Superior temporal gyrus (tissue), 1 donor: ENCODE measurements at regions not wholly inside any gene's neighbourhood (a gene's known extent, or its start where the extent isn't known, plus 50 kb on each side); places are given as distances from the start of the nearest gene placed in this dataset.
"Not testable (repeated sequence)": the region's sequence is repeated elsewhere in the genome, so short reads cannot be mapped to it uniquely, and the experiment has no call there.

ENCODE experiments used
- DNase-seq: peaks from one replicate; pipeline ENCODE4 v3.0.0-alpha.2; 2016; ENCODE audit errors: extremely low spot score

DNA sequence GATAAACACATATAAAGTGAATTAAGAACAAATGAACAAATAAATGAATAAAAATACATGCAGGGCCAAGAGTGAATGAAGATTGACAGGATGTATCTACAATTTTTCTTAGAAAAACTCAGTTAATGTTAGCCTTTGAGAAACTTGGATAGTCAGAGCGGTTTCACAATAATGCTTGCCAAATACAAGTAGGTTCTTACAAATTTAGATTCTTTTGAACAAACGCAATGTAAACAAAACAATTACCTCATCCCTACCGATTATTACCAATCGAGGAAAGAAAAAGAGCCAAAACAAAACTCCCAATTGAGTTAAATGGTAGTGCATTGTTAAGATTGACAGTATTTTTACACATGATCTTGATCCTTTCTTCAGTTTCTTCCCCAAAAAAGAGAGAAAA lies 176.9 kb upstream of the DEPDC1 start:
- no peak for DNase-seq

DNA sequence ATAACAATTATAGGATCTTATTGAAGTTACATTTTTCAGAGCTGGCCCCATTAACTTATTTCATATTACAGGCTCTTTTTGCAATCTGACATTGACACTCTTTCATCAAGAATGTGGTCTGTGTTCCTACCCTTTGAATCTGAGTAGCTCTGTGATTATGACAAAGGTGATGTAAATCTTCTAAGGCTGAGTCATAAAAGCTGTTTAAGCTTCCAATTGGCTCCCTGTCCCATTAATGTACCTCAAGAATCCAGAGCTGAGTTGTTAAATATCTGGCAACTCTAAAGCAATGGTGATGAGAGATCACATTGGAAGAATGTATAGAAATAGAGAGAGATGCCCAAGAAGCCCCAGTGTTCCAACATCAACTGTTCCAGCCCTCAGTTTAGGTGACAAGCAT lies 178.5 kb upstream of the DEPDC1 start:
- DNase-seq, result no peak

DNA sequence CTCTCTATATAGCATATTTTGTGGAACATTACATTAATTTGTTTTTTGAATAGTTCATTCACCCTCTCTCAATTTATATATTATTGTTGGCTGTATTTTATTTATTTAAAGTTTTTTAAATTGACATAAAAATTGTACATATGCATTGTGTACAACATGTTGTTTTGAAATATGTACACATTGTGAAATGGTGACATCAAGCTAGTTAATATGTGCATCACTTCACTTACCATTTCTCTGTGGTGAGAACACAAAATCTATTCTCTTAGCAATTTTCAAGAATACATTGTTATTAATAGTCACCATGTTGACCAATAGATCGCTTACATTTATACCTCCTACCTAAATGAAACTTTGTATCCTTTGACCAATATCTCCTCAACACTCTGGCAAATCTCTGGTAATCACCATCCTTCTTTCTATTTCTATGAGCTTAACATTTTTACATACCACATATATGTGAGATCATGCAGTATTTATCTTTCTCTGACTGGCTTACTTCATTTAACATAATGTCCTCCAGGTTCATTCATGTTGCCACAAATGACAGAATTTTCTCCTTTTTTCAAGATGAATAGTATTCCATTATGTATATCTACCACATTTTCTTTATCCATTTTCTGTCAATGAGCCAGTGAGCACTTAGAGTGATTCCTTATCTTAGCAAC lies 180.9 kb upstream of the DEPDC1 start:
- DNase-seq, result no peak

DNA sequence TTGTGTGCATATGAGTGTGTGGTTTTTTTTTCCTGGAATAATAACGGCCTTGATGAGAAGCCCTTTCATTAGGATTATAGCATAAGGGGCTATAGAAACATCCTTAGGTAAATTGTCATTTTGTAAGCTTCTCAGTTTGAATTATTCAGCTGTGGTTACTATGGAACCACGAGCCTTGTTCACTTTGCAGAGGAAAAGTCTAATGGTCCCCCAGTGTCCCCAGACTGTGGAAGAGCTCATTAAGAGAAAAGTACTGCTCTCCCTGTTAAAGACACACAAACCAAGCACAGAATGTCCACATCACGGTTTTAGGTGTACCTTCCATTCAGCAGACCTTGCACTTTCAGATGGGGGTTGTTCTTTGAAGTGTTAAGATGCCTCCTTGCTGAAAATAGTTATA lies 199.3 kb upstream of the DEPDC1 start:
- no peak for DNase-seq

DNA sequence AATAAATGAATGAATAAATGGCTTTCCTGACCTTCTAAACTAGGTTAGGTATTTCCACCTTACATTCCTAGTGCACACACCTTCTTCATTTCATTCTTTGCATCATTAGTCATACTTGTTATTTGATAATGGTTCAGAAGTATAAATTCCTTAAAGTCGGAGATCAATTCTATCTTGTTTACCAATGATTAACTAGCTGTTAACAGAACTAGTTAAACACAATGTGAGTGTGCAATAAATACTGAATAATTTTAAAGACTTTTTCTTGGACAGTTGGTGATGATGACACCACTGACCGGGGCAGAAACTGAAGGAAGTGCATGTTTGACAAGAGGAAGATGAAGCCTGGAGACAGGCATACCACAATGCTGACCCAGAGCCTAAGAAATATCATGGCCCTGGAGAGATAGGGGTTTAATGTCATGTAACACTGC lies 207.1 kb upstream of the DEPDC1 start:
- no peak for DNase-seq

DNA sequence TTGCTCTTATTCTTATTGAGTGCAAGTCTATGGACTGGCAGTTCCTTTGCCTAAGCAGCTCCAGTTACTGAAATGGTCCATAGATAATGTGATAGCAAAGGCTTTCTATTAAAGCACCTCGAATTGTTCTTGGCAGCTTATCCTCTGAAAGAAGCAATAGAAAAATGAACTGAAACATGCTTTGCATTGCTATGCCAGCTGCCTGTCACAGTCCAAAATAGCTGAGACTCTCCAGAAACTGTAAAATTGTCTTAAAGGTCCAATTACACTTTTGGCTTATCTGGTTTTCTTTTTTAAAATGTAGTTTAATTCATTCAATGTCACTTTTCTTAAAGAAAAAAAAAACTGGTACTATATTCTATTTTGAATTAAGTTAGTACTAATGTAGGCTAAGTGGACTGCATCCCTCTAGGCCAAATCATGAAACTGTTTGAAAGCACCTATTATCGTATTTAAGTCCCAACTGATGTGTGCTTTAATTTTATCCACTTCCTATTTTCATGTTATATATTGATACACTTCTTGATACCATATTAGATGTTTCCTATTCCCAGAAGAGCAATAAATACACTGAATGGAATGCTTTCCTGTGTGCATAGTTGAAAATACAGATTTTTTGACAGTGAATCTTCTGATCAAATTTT lies 208.0 kb upstream of the DEPDC1 start:
- DNase-seq, result peak; percentile 24

DNA sequence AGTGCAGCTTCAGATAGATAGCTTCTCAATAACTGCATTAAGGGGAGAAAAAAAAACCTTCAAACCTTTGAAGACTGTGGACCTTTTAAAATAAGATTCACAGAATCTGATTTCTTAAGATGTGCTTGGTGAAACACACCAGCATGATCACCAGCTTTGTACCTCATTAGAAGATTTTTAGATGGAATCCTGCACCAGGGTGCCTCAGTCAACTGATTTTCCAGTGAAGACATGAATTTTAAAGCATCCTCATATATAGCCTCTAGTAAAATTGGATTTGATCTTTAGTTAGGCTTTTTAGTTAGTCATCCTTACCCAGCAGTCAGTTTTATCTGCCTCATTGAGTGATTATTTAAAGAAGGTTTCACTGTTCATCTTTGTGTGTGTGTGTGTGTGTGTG lies 208.6 kb upstream of the DEPDC1 start:
- no peak for DNase-seq

DNA sequence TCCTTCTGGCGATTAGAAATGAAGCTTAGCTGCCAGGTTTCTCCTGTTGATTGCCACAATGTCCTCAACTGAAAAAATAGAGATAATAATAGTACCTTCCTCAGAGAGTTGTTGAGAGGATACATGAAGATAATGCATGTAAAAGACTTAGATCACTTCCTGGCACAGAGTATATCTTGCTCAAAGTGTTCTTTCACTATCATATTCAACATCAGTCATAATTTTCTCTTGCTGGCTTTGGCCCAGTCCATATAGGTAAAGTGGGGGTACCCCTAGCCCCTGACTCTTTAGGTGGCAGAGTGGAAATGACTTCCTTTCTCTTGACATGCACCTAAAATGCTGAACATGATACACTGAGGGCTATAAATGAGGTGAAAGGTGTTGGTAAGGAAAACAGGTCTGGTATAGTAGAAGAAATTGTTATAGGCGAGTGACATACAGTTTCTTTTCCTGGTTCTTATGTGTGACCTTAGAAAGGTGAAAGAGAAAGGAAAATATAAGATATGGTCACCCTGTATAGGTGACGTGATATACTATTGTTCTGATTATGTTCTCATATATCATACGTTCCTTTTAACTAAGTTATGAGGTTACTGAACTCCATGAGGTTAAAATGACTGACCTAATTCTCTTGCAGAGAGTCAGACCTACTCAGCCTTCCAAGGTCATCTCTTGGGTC lies 209.9 kb upstream of the DEPDC1 start:
- no peak for DNase-seq

DNA sequence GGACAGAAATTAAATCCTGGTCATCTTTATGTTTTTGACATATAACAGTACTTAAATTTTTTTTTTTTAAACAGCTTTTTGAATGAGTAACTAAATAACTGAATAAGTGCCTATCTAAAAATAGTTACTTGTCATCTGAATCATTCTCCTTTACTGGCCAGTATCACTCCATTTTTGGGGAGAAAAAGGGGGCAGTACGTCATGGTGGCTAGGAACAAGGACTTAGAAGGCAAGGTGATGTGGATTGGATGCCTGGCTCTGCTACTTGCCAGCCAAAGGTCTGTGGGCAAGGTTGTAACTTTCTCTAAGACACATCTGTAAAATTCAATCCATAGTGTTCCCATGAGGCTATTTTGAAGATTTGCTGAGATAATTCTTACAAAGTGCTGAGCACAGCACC lies 220.4 kb upstream of the DEPDC1 start:
- no peak for DNase-seq

DNA sequence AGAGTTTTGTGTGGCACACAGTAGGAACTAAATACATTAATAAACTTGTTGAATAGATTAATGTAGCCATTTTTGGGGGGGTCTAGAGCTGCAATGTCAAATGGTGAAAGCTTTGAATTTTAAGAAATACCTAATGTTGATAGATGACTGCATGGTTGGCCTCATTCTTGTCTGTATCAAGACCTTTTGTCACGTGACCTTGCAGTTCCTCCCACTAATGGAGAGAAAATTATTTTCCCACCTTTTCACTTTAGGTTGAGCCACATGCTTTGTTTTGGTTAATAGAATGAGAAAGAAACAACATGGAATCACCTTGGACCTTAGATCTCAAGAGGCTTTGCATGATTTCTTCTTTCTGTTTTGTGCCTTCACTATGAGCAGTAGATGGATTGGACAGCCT lies 223.6 kb upstream of the DEPDC1 start:
- DNase-seq, result no peak

DNA sequence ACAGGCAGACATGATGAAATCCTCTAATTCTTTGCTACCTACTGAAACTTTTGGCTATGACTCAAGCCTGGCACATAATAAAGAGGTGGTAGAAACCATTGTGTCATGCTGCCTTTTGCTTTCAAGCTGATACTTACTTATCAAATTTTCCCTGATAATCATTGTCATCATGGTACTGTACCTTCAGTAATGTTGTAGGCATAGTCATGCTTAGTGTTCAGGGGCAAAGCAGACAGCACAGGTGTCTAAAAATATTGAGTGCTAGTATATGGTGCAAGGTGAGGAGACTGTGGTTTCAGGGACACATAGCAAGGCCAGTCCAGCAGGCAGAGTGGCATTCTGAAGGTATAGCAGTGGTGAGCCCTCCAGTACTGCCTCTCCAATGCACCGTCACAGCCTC lies 226.9 kb upstream of the DEPDC1 start:
- DNase-seq, result no peak

DNA sequence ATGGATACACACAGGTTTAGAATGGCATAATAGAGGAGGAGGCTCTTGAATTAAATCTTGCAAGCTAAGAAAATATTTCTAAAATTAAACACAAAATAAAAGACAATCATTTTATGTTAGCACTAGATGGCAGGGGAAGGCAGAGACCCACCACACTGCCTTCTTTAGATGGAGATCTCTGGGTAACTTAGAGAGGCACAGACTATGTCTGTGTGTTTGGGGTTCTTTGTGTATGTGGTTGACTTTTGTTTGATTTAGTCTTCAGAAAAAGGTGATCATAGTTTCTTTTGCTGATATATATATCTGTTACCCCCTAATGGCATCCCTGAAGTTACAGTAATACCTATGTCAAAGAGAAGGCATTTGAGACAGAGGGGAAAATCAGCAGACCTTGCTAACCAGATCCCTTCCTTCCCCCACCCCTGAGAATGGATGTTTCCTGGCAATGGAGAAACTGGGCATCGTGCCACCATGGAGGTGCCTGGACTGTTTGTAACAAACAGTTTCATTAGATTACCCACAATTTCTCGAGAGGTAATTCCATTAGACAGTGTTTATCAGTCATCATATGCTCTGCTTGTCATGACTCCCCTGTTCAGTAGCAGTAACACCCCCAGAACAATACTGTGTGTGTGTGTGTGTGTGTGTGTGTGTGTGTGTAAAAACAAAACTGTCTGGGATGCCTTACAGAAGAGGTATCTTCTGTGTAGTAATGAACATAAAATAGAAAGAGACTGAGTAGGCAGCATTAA lies 228.3 kb upstream of the DEPDC1 start:
- no peak for DNase-seq

DNA sequence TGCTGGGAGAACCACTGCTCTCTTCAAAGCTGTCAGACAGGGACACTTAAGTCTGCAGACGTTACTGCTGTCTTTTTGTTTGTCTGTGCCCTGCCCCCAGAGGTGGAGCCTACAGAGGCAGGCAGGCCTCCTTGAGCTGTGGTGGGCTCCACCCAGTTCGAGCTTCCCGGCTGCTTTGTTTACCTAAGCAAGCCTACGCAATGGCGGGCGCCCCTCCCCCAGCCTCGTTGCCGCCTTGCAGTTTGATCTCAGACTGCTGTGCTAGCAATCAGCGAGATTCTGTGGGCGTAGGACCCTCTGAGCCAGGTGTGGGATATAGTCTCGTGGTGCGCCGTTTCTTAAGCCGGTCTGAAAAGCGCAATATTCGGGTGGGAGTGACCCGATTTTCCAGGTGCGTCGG lies 242.6 kb upstream of the DEPDC1 start:
- not testable (repeated sequence) for DNase-seq

DNA sequence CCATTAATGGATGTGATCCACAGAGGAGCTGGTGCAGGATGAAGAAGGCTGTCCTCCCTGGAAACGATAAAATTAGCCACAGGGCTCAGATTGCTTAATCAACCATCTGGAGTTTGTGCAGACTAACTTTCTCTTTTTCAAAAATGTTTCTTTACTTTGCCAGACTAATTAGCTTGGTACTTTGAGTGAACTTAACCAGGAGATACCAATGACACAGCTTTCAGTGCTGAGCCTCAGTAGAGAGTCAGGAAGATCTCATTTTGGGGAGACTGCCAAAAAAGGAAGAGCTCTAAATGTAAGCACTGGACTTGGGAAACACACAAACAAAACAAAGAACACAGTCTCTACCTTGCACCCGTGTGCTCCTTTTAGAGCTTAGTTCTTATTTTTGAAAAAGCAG lies 248.1 kb upstream of the DEPDC1 start:
- DNase-seq, result peak; percentile 58

DNA sequence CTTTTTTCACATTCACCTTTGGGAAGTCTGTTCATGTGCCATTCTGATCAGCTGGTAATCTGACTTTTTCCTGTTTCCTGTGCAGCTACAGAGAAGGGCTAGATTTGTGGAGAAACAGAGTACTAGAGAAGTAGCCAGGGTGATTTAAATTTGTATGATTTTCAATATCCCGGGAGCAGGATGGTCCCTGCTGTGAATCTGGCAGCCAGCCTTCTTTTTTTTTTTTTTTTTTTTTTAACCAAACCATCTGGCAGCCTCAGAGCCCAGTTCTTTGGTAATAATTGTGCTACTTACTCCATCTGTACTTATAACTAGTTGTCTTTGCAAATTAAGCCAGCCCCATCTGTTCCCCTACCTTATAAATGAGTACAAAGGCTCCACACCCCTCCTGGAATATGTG lies 248.6 kb upstream of the DEPDC1 start:
- DNase-seq, result peak; percentile 33

DNA sequence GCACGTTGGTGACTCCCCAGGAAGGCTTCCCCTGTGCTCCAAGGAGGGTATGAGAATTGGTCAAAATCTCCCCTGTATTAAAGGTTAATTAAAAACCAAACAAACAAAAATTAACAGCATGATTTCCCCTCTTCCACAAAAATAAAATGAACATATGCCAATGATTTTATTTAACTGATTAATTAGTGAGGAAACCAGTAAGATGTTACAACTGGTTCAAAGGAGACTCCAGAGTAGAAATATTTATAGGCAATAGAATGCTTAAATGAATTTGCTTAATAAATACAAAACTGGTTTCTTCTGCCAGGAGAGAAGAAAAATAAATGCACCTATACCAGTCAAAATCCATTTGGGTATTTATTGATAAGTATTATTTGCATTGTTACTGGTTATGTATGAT lies 249.5 kb upstream of the DEPDC1 start:
- no peak for DNase-seq

DNA sequence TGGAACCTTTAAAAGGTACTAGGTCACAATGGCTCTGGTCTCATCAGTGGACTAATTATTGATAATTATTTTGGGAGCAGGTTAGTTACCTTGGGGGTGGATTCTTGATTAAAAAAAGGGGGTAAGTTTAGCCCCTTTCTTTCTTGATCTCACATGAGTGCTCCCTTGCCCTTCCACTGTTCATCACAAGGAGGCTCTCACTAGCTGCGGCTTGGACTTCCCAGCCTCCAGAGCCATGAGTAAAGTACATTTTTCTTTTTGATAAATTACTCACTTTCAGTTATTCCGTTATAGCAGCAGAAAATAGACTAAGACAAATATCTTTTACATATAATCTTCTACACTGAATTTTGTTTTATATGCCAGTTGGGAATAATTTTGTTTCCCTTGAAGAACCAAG lies 254.8 kb upstream of the DEPDC1 start:
- no peak for DNase-seq

DNA sequence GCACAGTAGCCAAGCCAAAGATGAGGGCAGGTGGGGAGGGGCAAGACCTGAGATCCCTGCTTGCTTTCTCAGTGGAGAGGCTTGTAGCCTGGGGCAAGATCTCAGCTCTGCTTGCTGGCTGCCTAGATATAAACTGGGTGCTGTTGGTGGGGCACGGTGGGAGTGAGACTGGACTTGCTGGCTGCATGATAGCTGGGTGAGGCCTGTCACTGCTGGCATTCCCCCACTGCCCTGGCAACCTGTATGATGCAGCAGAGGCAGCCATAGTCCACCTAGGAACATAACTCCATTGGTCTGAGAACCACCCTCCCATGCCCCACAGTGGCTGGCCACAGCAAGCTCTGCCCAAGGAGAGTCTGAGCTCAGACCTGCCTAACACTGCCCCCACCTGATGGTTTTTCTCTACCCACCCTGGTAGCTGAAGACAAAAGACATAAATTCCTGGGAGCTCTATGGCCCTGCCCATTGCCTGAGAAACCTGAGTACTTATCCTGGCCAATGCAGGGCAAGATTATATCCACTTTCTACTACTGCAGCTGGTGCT lies 261.9 kb upstream of the DEPDC1 start:
- DNase-seq, result no peak

DNA sequence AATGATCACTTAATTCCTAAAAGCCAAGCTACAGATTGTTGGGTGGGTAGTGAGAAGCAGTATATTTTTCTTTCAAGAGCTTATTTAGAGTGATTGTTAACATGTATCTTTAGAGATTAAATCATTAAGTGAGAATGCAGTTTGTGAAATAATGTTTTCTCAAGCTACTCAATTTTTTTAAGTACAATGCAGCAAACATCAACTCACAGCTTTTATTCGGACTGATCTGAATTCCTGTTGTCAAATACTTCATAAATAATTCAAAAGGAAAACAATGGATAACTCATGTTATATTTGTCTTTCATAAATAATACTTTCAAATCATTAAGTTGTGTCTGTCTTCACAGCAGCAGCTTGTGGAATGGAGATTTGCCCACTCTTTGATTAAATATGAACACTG lies 271.1 kb upstream of the DEPDC1 start:
- no peak for DNase-seq

DNA sequence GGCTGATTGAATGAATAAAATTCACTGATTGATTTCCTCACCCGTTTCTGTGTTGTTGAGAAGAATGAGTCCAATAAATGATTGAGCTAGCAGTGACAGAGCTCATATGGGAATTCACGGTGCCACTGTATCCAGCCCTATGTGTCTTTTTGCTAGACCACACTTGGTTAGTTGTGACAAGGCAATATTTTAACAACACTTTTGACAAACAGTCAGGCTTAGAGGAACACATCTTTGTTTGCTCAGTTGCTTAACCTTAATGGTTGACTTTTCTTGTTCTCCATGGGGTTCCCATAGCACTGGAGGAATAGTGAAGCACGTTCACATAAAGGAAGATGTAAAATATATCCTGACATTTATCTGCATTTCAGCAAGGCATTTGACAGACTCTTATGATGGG lies 273.9 kb upstream of the DEPDC1 start:
- no peak for DNase-seq

DNA sequence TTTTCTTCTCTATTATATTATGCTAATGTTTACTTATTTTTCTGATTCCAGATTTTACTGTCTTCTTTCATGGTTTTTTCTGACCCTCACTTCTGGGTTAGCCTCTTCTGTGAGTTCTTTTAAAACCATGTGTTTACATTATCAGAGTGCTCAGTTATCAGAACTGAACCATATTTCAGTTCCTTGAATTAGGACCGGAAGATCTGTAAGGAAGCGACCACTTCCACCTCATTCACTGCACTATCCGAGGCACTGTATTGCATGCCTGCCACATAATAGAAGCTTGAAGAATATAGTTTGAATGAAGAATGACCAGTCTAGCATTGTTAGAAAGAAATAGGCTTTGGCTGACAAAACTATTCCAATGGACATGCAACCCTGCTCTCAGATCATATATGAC lies 281.0 kb upstream of the DEPDC1 start:
- DNase-seq, result no peak

DNA sequence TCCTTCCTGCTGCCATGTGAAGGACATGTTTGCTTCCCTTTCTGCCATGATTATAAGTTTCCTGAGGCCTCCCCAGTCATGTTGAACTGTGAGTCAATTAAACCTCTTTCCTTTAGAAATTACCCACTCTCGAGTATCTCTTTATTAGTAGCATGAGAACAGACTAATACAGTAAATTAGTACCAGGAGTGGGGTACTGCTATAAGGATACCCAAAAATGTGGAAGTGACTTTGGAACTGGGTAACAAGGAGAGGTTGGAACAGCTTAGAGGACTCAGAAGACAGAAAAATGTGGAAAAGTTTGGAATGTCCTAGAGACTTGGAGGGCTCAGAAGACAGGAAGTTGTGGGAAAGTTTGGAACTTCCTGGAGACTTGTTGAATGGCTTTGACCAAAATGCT lies 283.0 kb upstream of the DEPDC1 start:
- DNase-seq, result not testable (repeated sequence)
